ENCODE measurements at regions not wholly inside any gene's neighbourhood (a gene's known extent, or its start where the extent isn't known, plus 50 kb on each side); places are given as distances from the start of the nearest gene placed in this dataset.

DNA sequence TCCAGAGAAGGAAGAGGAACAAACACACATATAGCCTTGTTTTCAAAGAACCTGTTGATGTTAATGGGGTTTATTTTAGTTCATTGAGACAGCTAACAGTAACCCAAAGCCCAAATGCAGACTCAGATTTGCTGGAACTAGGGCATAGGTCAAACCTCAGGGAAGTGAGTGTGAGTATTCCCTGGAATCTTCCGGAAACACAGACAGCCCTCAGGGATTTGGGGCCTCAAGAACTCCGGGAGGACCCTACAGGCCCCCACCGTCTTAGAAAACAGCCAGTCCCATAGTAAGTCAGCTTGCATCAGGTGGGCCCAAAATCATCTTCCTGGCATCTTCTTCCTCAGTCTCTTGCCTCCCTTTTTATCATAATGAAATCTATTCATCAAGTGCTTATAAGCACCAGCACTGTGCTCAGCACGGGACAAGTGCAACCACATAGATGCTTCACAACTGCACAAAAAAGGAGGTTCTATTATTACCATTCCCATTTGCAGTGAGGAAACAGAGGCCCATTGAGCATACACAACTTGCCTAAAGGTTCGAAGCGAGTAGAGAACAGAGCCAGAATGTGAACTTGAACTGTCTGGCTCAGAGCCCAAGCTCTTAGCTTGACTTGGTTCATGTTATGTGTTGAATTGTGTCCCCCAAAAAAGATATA lies 50.2 kb upstream of the BCL11A start:
- TF ChIP-seq, protein P1, sequence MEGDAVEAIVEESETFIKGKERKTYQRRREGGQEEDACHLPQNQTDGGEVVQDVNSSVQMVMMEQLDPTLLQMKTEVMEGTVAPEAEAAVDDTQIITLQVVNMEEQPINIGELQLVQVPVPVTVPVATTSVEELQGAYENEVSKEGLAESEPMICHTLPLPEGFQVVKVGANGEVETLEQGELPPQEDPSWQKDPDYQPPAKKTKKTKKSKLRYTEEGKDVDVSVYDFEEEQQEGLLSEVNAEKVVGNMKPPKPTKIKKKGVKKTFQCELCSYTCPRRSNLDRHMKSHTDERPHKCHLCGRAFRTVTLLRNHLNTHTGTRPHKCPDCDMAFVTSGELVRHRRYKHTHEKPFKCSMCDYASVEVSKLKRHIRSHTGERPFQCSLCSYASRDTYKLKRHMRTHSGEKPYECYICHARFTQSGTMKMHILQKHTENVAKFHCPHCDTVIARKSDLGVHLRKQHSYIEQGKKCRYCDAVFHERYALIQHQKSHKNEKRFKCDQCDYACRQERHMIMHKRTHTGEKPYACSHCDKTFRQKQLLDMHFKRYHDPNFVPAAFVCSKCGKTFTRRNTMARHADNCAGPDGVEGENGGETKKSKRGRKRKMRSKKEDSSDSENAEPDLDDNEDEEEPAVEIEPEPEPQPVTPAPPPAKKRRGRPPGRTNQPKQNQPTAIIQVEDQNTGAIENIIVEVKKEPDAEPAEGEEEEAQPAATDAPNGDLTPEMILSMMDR (IDR thresholded peaks at IDR 0.05): no peak
- Mint-ChIP-seq H3K27ac (no peak overlapping the region), H3K4me1 (ENCODE audit: low read depth) (peaks cover 7% of the 10 kb centered on the region), H3K27me3 (ENCODE audit: insufficient read depth) (no peaks in the 10 kb centered on the region; the same call in 1 of the 2 replicates), H3K9me3 (no peaks in the 10 kb centered on the region), H3K36me3 (ENCODE audit: low read depth) (no peaks in the 10 kb centered on the region), H3K4me3 (no peak overlapping the region)
- DNase-seq: no peak

DNA sequence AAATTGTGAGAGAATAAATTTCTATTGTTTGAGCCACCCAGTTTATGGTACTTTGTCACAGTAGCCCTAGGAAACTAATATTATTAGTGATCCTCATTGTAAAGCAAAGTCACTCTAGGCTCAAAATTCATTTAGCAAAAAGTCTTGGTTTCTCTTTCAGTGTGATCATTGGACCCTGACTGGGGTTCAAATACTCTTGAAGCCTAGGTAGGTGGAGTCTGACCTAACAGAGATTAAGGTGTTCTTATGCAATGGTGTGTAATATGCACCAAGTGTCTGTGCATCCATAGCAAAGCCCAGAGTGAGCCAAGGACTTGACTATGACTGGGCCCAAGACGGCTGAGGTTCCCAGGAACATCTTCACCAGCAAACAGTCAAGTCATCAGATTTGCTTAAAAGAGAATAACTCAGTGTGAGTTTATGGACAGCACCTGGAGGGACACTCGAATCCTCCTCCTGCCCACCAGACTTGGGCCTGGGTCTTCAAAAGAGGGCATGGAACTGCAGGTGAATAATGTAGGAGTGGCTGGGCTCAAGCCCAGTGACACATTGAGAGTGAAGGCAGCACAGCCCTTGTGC lies 51.1 kb upstream of the BCL11A start:
- H3K27me3 Mint-ChIP-seq (ENCODE audit: insufficient read depth): no peaks in the 10 kb centered on the region; the same call in 1 of the 2 replicates
- TF ChIP-seq, protein P1 (IDR thresholded peaks at IDR 0.05): no peak

DNA sequence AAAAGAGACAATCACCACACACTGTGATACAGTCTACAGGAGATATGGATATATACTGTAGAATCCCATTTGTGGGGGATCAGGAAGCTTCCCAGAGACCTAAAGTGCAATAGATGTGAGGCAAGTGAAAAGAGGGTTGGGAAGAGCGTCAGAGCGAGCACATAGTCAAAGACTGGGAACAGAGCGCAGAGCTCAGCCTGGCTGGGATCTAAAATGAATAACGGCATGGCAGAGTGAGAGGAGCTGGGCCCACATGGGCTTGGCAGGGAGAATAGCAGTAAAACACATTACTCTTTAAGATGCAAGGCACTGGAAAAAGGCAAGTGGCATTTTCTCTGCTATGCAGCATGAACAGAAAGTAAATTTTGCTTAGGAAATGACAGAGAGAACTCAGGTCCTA lies 52.4 kb upstream of the BCL11A start:
- H3K27me3 Mint-ChIP-seq (ENCODE audit: insufficient read depth): no peaks in the 10 kb centered on the region
- no peak overlapping the region for H3K27ac Mint-ChIP-seq
- H3K4me3 Mint-ChIP-seq: no peak overlapping the region
- H3K36me3 Mint-ChIP-seq (ENCODE audit: low read depth): no peaks in the 10 kb centered on the region
- peaks cover 7% of the 10 kb centered on the region for H3K4me1 Mint-ChIP-seq (ENCODE audit: low read depth)
- no peaks in the 10 kb centered on the region for H3K9me3 Mint-ChIP-seq
- TF ChIP-seq, protein P1 (IDR thresholded peaks at IDR 0.05): no peak
- DNase-seq: no peak

More for the DNA sequence above, 51.1 kb upstream of the BCL11A start:
- H3K27ac Mint-ChIP-seq: no peak overlapping the region
- no peak for DNase-seq
- H3K4me1 Mint-ChIP-seq (ENCODE audit: low read depth): peaks cover 7% of the 10 kb centered on the region
- no peaks in the 10 kb centered on the region for H3K36me3 Mint-ChIP-seq (ENCODE audit: low read depth)
- H3K9me3 Mint-ChIP-seq: no peaks in the 10 kb centered on the region
- H3K4me3 Mint-ChIP-seq: no peak overlapping the region

DNA sequence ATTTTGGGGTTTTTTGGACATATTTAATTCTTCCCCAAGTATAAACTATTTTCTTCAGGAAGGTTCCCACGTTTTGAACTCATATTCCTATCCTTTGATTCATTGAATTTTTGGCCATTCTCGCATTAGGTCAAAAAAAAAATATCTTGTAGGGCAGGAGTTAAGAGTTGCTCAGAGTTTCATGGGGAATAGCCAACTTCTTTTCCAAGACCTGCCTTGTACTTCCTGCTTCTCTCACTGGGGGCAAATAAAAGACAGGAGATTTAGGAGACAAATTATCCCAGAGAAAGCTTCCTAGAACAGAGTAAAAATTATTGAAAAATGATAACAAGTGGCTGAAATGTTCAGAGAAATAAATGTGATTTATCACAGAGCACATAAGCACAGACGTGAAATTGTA lies 55.2 kb upstream of the BCL11A start:
- H3K9me3 Mint-ChIP-seq: no peaks in the 10 kb centered on the region
- no peaks in the 10 kb centered on the region for H3K4me1 Mint-ChIP-seq (ENCODE audit: low read depth)
- DNase-seq: peak; percentile 5
- H3K4me3 Mint-ChIP-seq: no peak overlapping the region
- peaks cover 6% of the 10 kb centered on the region for H3K27me3 Mint-ChIP-seq (ENCODE audit: insufficient read depth)
- no peaks in the 10 kb centered on the region for H3K36me3 Mint-ChIP-seq (ENCODE audit: low read depth)
- H3K27ac Mint-ChIP-seq: no peak overlapping the region
- TF ChIP-seq, protein P1 (IDR thresholded peaks at IDR 0.05): no peak

DNA sequence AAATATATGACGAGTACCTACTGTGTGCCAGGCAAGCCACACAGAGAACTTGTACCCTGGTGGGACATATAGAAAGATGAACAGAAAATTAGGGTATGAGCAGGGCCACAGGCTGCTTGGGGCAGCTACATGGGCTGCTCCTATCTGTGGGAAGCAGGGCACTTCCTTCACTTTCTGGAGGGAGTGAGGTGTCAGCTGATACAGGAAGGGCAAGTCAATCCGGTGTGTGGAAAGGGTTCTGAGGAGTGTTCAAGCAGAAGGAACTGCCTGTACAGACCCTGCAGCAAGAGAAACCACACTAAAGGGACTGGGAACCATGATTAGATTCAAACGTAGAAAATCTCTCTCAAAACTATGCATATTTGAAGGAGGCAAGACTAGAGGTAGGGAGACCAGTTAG lies 58.6 kb upstream of the BCL11A start:
- Mint-ChIP-seq H3K4me3 (no peak overlapping the region), H3K4me1 (ENCODE audit: low read depth) (no peaks in the 10 kb centered on the region), H3K27me3 (ENCODE audit: insufficient read depth) (peaks cover 6% of the 10 kb centered on the region), H3K9me3 (no peaks in the 10 kb centered on the region), H3K27ac (no peak overlapping the region), H3K36me3 (ENCODE audit: low read depth) (no peaks in the 10 kb centered on the region)
- TF ChIP-seq, protein P1 (IDR thresholded peaks at IDR 0.05): no peak
- no peak for DNase-seq

Measured in HFFc6 (cell line).